ENCODE measurements at regions not wholly inside any gene's neighbourhood (a gene's known extent, or its start where the extent isn't known, plus 50 kb on each side); places are given as distances from the start of the nearest gene placed in this dataset.
"Not testable (repeated sequence)": the region's sequence is repeated elsewhere in the genome, so short reads cannot be mapped to it uniquely, and the experiment has no call there.

DNA sequence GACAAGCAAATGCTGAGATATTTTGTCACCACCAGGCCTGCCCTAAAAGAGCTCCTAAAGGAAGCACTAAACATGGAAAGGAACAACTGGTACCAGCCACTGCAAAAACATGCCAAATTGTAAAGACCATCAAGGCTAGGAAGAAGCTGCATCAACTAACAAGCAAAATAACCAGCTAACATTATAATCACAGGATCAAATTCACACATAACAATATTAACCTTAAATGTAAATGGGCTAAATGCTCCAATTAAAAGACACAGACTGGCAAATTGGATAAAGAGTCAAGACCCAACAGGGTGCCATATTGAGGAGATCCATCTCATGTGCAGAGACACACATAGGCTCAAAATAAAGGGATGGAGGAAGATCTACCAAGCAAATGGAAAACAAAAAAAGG is 63.1 kb upstream of the LHFPL2 start:
- TF ChIP-seq, protein P1, sequence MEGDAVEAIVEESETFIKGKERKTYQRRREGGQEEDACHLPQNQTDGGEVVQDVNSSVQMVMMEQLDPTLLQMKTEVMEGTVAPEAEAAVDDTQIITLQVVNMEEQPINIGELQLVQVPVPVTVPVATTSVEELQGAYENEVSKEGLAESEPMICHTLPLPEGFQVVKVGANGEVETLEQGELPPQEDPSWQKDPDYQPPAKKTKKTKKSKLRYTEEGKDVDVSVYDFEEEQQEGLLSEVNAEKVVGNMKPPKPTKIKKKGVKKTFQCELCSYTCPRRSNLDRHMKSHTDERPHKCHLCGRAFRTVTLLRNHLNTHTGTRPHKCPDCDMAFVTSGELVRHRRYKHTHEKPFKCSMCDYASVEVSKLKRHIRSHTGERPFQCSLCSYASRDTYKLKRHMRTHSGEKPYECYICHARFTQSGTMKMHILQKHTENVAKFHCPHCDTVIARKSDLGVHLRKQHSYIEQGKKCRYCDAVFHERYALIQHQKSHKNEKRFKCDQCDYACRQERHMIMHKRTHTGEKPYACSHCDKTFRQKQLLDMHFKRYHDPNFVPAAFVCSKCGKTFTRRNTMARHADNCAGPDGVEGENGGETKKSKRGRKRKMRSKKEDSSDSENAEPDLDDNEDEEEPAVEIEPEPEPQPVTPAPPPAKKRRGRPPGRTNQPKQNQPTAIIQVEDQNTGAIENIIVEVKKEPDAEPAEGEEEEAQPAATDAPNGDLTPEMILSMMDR (IDR thresholded peaks at IDR 0.05) = not testable (repeated sequence)
- not testable (repeated sequence) for TF ChIP-seq POLR2A (IDR thresholded peaks at IDR 0.05)

All from thyroid gland (tissue), 4 donors.